ENCODE measurements at regions not wholly inside any gene's neighbourhood (a gene's known extent, or its start where the extent isn't known, plus 50 kb on each side); places are given as distances from the start of the nearest gene placed in this dataset.

DNA sequence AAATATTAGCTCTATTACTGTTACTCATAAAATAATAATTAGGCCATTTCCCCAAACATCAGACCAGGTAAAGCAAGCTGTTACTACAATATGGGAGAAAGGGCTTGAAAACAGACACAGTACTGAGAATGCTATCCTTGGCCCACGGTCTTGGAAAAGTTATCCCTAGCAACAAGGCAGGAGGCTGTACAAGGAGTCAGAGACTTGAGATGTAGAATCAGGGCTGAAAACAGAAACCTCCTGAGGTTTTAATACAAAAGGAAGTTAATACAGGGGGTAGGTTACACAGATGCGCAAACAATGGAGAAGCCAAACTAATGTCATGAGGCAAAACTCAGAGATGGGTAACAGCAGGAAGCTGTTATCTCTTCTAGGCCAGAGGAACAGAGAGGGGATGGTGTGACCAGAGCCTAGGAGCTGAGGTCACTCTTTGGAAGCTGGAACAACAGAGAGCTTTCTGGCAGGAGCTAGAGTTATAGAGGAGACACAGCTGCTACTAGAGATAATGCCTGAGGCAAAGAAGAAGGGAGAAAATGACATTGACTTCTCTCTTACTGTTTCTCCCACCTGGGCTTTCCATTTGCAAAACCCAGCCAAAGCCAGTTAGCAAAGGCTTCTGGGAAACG lies 248.8 kb downstream of the SUDS3 start:
- TF ChIP-seq, protein P1, sequence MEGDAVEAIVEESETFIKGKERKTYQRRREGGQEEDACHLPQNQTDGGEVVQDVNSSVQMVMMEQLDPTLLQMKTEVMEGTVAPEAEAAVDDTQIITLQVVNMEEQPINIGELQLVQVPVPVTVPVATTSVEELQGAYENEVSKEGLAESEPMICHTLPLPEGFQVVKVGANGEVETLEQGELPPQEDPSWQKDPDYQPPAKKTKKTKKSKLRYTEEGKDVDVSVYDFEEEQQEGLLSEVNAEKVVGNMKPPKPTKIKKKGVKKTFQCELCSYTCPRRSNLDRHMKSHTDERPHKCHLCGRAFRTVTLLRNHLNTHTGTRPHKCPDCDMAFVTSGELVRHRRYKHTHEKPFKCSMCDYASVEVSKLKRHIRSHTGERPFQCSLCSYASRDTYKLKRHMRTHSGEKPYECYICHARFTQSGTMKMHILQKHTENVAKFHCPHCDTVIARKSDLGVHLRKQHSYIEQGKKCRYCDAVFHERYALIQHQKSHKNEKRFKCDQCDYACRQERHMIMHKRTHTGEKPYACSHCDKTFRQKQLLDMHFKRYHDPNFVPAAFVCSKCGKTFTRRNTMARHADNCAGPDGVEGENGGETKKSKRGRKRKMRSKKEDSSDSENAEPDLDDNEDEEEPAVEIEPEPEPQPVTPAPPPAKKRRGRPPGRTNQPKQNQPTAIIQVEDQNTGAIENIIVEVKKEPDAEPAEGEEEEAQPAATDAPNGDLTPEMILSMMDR (IDR thresholded peaks at IDR 0.05; ENCODE audit: unreplicated experiment): no peak
- no peaks in the 10 kb centered on the region for H3K36me3 Mint-ChIP-seq (ENCODE audit: low read depth, unreplicated experiment)
- no peaks in the 10 kb centered on the region for H3K4me1 Mint-ChIP-seq (ENCODE audit: unreplicated experiment)
- H3K4me3 Mint-ChIP-seq (ENCODE audit: unreplicated experiment): no peak overlapping the region
- DNase-seq (ENCODE audit: low spot score): no peak
- peaks cover 4% of the 10 kb centered on the region for H3K27me3 Mint-ChIP-seq (ENCODE audit: unreplicated experiment)
- H3K9me3 Mint-ChIP-seq (ENCODE audit: unreplicated experiment): no peaks in the 10 kb centered on the region
- no peak overlapping the region for H3K27ac Mint-ChIP-seq (ENCODE audit: unreplicated experiment)

DNA sequence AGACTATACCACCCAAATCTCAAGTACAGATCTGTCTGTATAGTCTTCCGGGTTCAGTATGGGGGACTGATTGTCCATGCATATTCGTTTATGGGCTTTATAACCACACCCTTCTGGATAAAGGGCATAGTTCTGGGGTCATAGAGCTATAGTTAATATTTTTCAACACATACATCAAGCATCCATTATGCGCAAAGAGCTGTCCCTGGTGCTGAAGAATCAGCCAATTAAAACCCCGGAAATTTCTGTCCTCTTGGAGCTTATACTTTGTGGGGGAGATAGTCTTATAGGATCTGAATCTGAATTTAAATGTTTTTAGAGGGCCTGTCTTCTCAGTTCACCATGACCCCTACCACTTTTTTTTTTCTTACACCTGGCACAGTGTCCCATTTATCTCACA lies 256.7 kb downstream of the SUDS3 start:
- Mint-ChIP-seq H3K4me3 (ENCODE audit: unreplicated experiment) (no peak overlapping the region), H3K9me3 (ENCODE audit: unreplicated experiment) (no peaks in the 10 kb centered on the region), H3K4me1 (ENCODE audit: unreplicated experiment) (no peaks in the 10 kb centered on the region), H3K27me3 (ENCODE audit: unreplicated experiment) (peaks cover 2% of the 10 kb centered on the region), H3K27ac (ENCODE audit: unreplicated experiment) (no peak overlapping the region), H3K36me3 (ENCODE audit: low read depth, unreplicated experiment) (no peaks in the 10 kb centered on the region)
- no peak for DNase-seq (ENCODE audit: low spot score)
- TF ChIP-seq, protein P1 (IDR thresholded peaks at IDR 0.05; ENCODE audit: unreplicated experiment): no peak

DNA sequence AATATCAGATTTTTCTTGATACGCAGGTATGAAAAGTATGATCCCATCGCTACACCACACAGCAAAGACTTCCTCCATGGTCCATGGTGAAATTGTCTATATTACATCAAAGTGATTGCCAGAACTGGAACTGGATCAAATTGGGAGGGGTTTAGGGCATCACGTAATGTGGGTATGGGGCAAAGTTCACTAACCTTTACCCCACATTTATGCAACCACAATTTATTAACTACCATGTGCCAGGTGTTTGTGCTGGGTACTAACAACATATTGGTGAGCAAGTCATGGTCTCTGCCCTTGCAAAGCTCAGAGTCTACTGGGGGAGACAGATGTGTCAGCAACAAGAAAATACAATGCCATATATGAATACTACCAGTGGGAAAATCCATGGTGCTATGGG lies 258.9 kb downstream of the SUDS3 start:
- Mint-ChIP-seq H3K4me1 (ENCODE audit: unreplicated experiment) (no peaks in the 10 kb centered on the region), H3K36me3 (ENCODE audit: low read depth, unreplicated experiment) (no peaks in the 10 kb centered on the region), H3K27me3 (ENCODE audit: unreplicated experiment) (peaks cover 2% of the 10 kb centered on the region), H3K4me3 (ENCODE audit: unreplicated experiment) (no peak overlapping the region), H3K27ac (ENCODE audit: unreplicated experiment) (no peak overlapping the region), H3K9me3 (ENCODE audit: unreplicated experiment) (peaks cover 4% of the 10 kb centered on the region)
- TF ChIP-seq, protein P1 (IDR thresholded peaks at IDR 0.05; ENCODE audit: unreplicated experiment): no peak
- DNase-seq (ENCODE audit: low spot score): no peak

DNA sequence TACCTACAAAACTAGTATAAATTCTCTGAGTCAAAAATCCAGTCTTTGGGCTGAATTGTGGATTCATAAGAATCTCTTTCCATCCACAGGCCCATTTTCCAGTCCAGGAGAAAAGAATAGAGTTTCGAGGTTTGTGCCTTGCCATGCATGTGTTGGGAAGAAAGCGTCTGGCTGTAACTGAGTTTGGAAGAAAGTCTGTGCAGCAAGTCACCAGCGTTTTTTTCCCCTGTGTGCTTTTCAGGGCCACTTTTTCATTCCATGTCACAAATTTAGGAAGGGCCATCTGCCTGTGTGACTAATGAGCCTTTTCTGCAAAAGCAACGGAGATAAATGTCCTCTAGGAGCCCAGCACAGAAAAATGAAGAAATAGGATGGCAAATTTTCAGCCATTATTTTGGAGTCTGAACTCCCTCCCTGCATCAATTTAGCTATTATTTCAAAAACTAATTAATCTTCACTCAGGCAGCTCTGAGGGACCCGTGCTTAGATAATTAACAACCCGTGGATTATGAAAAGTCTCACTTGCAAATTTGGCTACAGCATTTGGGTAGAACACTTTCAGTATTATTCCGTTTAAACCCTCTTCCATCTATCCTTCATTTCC lies 261.5 kb downstream of the SUDS3 start:
- Mint-ChIP-seq H3K9me3 (ENCODE audit: unreplicated experiment) (peaks cover 4% of the 10 kb centered on the region), H3K27me3 (ENCODE audit: unreplicated experiment) (peaks cover 2% of the 10 kb centered on the region), H3K4me1 (ENCODE audit: unreplicated experiment) (no peaks in the 10 kb centered on the region), H3K4me3 (ENCODE audit: unreplicated experiment) (no peak overlapping the region), H3K36me3 (ENCODE audit: low read depth, unreplicated experiment) (no peaks in the 10 kb centered on the region), H3K27ac (ENCODE audit: unreplicated experiment) (no peak overlapping the region)
- TF ChIP-seq, protein P1 (IDR thresholded peaks at IDR 0.05; ENCODE audit: unreplicated experiment): no peak
- DNase-seq (ENCODE audit: low spot score): no peak

DNA sequence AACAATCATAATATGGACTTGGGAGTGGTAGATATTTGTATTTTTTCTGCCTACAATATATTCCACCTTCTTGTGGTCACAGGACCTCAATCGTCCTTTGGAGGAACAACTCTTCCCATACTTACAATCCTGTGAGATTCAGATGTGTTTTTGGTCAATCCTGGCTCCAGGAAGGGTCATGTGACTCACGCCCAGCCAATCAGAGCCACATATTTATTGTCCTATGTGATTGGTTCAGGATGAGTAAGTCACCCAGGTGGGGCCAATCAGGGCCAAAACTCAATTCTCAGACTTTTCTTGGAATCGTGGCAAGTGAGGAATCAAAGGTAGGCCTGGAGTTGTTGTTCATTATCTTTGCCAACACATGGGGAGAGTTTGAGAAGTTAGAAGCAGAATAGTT lies 264.9 kb downstream of the SUDS3 start:
- Mint-ChIP-seq H3K36me3 (ENCODE audit: low read depth, unreplicated experiment) (no peaks in the 10 kb centered on the region), H3K9me3 (ENCODE audit: unreplicated experiment) (peaks cover 4% of the 10 kb centered on the region), H3K4me1 (ENCODE audit: unreplicated experiment) (no peaks in the 10 kb centered on the region), H3K27ac (ENCODE audit: unreplicated experiment) (no peak overlapping the region), H3K4me3 (ENCODE audit: unreplicated experiment) (no peak overlapping the region), H3K27me3 (ENCODE audit: unreplicated experiment) (no peaks in the 10 kb centered on the region)
- TF ChIP-seq, protein P1 (IDR thresholded peaks at IDR 0.05; ENCODE audit: unreplicated experiment): no peak
- no peak for DNase-seq (ENCODE audit: low spot score)

All from endothelial cell (in vitro differentiated cells).